DOHH2 (cell line): ENCODE measurements at regions not wholly inside any gene's neighbourhood (a gene's known extent, or its start where the extent isn't known, plus 50 kb on each side); places are given as distances from the start of the nearest gene placed in this dataset.

Experiments
- H3F3A ChIP-seq: fragments of 200-600 bp; sonication (generic), shearing (Covaris generic); 2 replicates; pipeline ENCODE4 v1.6.0; 2016; ENCODE audit warnings: antibody characterized with exemption, mild to moderate bottlenecking; ENCODE audit not compliant: control insufficient read depth, insufficient read depth
- H3K27ac ChIP-seq: fragments of 200-600 bp; sonication (generic); 2 replicates; pipeline ENCODE4 v1.5.1; 2014; ENCODE audit warnings: low read depth, mild to moderate bottlenecking, low read length, moderate library complexity
- H3K27me3 ChIP-seq: fragments of 200-600 bp; sonication (generic); 2 replicates; pipeline ENCODE4 v1.6.1; 2014; ENCODE audit warnings: mild to moderate bottlenecking, low read length, mixed read lengths; ENCODE audit not compliant: control insufficient read depth
- H3K36me3 ChIP-seq: fragments of 200-600 bp; sonication (generic); 2 replicates; pipeline ENCODE4 v1.6.1; 2014; ENCODE audit warnings: mild to moderate bottlenecking, low read length, moderate library complexity, mixed read lengths; ENCODE audit not compliant: control insufficient read depth
- H3K4me1 ChIP-seq: fragments of 200-600 bp; sonication (generic); 2 replicates; pipeline ENCODE4 v1.6.1; 2014; ENCODE audit warnings: mild to moderate bottlenecking, low read length, mixed read lengths; ENCODE audit not compliant: control insufficient read depth
- H3K4me2 ChIP-seq: fragments of 200-600 bp; sonication (generic); 2 replicates; pipeline ENCODE4 v1.6.0; 2014; ENCODE audit warnings: mild to moderate bottlenecking, low read length, moderate library complexity
- H3K4me3 ChIP-seq: fragments of 200-600 bp; sonication (generic); 2 replicates; pipeline ENCODE4 v1.5.1; 2014; ENCODE audit warnings: mild to moderate bottlenecking, low read length, mixed read lengths
- H3K79me2 ChIP-seq: fragments of 200-600 bp; sonication (generic); 2 replicates; pipeline ENCODE4 v1.6.1; 2014; ENCODE audit warnings: mild to moderate bottlenecking, low read length, mixed read lengths; ENCODE audit not compliant: control insufficient read depth
- H3K9me2 ChIP-seq: fragments of 200-600 bp; sonication (generic); replicated peaks from 2 replicates; pipeline ENCODE4 v1.6.1; 2014; ENCODE audit warnings: mild to moderate bottlenecking, low read length, mixed read lengths; ENCODE audit not compliant: control insufficient read depth
- H3K9me3 ChIP-seq: fragments of 200-600 bp; sonication (generic); 2 replicates; pipeline ENCODE4 v1.6.1; 2014; ENCODE audit warnings: antibody characterized with exemption, low read length, mixed read lengths; ENCODE audit not compliant: control insufficient read depth, insufficient read depth
- H4K20me1 ChIP-seq: fragments of 200-600 bp; sonication (generic); 2 replicates; pipeline ENCODE4 v1.6.0; 2014; ENCODE audit warnings: low read depth, mild to moderate bottlenecking, antibody characterized with exemption, low read length, moderate library complexity; ENCODE audit not compliant: control insufficient read depth, insufficient read depth
- CTCF ChIP-seq: fragments of 200-600 bp; sonication (generic); IDR thresholded peaks from one replicate; pipeline ENCODE4 v1.5.1; 2014; ENCODE audit warnings: antibody characterized with exemption, mild to moderate bottlenecking, low read depth, low read length; ENCODE audit not compliant: poor library complexity, severe bottlenecking
- EZH2phosphoT487 ChIP-seq: fragments of 200-600 bp; sonication (generic); IDR thresholded peaks from 2 replicates; pipeline ENCODE4 v1.6.1; 2017; ENCODE audit warnings: borderline replicate concordance, mild to moderate bottlenecking, antibody characterized with exemption, low read length, moderate library complexity, mixed read lengths

DNA sequence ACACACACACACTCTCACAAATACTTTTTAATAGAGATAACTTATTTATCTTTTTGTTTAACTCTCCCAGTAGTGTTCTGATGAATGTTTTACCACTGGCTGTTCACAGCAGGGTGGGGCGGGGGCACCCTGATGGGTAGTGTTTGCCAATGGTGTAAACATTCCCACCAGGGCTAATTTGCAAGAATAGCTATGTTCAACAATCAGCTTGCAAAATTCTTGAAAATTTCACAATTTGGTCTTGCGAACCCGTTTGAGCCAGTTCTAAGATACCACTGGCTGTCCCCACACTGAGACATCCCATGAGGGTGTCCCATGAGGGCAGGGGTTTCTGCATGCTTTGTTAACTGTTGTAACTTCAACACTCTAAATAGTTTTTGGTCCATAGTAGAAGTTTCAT, 348.5 kb downstream of the CXCL12 start:
- H3K4me3 ChIP-seq = no peak overlapping the region
- H3K27ac ChIP-seq = no peak overlapping the region
- no peaks in the 10 kb centered on the region for H3K9me3 ChIP-seq
- H4K20me1 ChIP-seq = no peaks in the 10 kb centered on the region
- no peaks in the 10 kb centered on the region for H3F3A ChIP-seq
- no peaks in the 10 kb centered on the region for H3K79me2 ChIP-seq
- no peaks in the 10 kb centered on the region for H3K9me2 ChIP-seq
- TF ChIP-seq CTCF = no peak
- no peak for TF ChIP-seq EZH2phosphoT487
- H3K36me3 ChIP-seq = no peaks in the 10 kb centered on the region
- H3K27me3 ChIP-seq = no peaks in the 10 kb centered on the region
- H3K4me1 ChIP-seq = no peaks in the 10 kb centered on the region
- no peak overlapping the region for H3K4me2 ChIP-seq

DNA sequence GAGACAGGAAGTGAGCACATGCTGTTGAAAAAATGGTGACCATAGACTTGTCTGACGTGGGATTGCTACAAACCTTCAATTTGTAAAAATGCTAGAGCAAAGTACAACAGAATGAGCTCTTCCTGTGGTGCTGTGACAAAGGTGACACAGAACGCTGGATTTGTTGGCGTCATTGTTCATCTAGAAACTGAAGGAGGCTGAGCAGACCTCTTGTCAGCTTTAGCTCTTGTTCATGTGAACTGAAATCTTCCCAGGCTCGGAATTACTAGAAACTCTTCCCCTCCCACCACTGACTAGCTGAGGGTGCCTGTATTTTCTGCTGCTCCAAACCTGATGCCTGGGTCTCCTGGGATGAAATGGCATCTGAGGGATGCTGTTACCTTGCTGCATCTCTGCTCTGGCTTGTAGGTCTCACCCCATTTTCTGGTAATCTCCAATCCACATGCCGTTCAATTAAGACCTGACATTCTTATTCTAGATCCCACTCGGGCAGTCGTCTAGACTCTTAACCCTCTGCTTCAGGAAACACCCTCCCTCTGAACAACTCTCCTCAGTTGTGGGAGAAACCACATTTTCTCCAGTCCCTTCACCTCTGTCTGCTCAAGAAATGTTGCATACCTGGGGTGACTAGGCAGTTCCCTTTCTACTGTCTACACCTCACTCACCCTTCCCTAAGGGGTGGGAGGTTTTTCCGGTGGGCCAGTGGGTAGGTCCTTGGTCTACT, 349.3 kb downstream of the CXCL12 start:
- H3K9me2 ChIP-seq = no peaks in the 10 kb centered on the region
- H3K9me3 ChIP-seq = no peaks in the 10 kb centered on the region
- no peaks in the 10 kb centered on the region for H3F3A ChIP-seq
- H3K4me3 ChIP-seq = no peak overlapping the region
- TF ChIP-seq EZH2phosphoT487 (no peak), CTCF (no peak)
- H3K4me2 ChIP-seq = no peak overlapping the region
- no peaks in the 10 kb centered on the region for H3K27me3 ChIP-seq
- no peaks in the 10 kb centered on the region for H4K20me1 ChIP-seq
- no peaks in the 10 kb centered on the region for H3K36me3 ChIP-seq
- no peak overlapping the region for H3K27ac ChIP-seq
- no peaks in the 10 kb centered on the region for H3K4me1 ChIP-seq
- no peaks in the 10 kb centered on the region for H3K79me2 ChIP-seq

GRCh38 chr10:44034946-44035345, 350.0 kb downstream of the CXCL12 start:
- Histone ChIP-seq H3F3A (no peaks in the 10 kb centered on the region), H3K36me3 (no peaks in the 10 kb centered on the region), H3K4me1 (no peaks in the 10 kb centered on the region), H3K27me3 (no peaks in the 10 kb centered on the region), H3K4me3 (no peak overlapping the region), H4K20me1 (no peaks in the 10 kb centered on the region), H3K27ac (no peak overlapping the region), H3K4me2 (no peak overlapping the region), H3K9me3 (no peaks in the 10 kb centered on the region), H3K9me2 (no peaks in the 10 kb centered on the region), H3K79me2 (no peaks in the 10 kb centered on the region)
- TF ChIP-seq EZH2phosphoT487 = no peak
- no peak for TF ChIP-seq CTCF
